MM.1S (cell line): ENCODE measurements at regions not wholly inside any gene's neighbourhood (a gene's known extent, or its start where the extent isn't known, plus 50 kb on each side); places are given as distances from the start of the nearest gene placed in this dataset.

Experiments
- CTCF ChIP-seq: fragments of 300-600 bp; sonication (generic); IDR thresholded peaks from 2 replicates; pipeline ENCODE4 v1.5.1; 2016; ENCODE audit warnings: antibody characterized with exemption, low read length, mixed read lengths
- EZH2 ChIP-seq: fragments of 300-600 bp; sonication (generic); optimal IDR thresholded peaks from 2 replicates; pipeline ENCODE3; 2017; ENCODE audit warnings: low read depth, mild to moderate bottlenecking, antibody characterized with exemption, low read length, mixed read lengths

GRCh38 chr4:37759833-37760232, 66.7 kb upstream of the PGM2 start:
- TF ChIP-seq CTCF (no peak), EZH2 (no peak)
